Left ventricle myocardium inferior (tissue), 1 donor: ENCODE measurements at regions not wholly inside any gene's neighbourhood (a gene's known extent, or its start where the extent isn't known, plus 50 kb on each side); places are given as distances from the start of the nearest gene placed in this dataset.

Experiments
- DNase-seq: peaks from one replicate; pipeline ENCODE4 v3.0.0-alpha.2; 2020
- H3K27ac ChIP-seq: fragments of 200-600 bp; replicated peaks from 2 replicates; pipeline ENCODE4 v1.8.0; 2021
- H3K27me3 ChIP-seq: fragments of 200-600 bp; 2 replicates; pipeline ENCODE4 v1.8.0; 2021; ENCODE audit warnings: low read depth
- H3K36me3 ChIP-seq: fragments of 200-600 bp; 2 replicates; pipeline ENCODE4 v1.8.0; 2021
- H3K4me1 ChIP-seq: fragments of 200-600 bp; 2 replicates; pipeline ENCODE4 v1.8.0; 2021
- H3K4me3 ChIP-seq: fragments of 200-600 bp; 2 replicates; pipeline ENCODE4 v1.8.0; 2021; ENCODE audit warnings: mild to moderate bottlenecking, moderate library complexity
- H3K9me3 ChIP-seq: fragments of 200-600 bp; replicated peaks from 2 replicates; pipeline ENCODE4 v1.8.0; 2021
- CTCF ChIP-seq: fragments of 200-600 bp; IDR thresholded peaks from 2 replicates; pipeline ENCODE4 v1.8.0; 2021; ENCODE audit warnings: antibody characterized with exemption, mild to moderate bottlenecking, borderline replicate concordance
- intact Hi-C: fragments of 100-400 bp; cut with micrococcal nuclease; formaldehyde crosslinking; loops from one replicate; pipeline ENCODE4 v1.11.0; 2022
- donor health status: DM: no; HTN: yes; CAD: no; lungs with severe emphysema.

DNA sequence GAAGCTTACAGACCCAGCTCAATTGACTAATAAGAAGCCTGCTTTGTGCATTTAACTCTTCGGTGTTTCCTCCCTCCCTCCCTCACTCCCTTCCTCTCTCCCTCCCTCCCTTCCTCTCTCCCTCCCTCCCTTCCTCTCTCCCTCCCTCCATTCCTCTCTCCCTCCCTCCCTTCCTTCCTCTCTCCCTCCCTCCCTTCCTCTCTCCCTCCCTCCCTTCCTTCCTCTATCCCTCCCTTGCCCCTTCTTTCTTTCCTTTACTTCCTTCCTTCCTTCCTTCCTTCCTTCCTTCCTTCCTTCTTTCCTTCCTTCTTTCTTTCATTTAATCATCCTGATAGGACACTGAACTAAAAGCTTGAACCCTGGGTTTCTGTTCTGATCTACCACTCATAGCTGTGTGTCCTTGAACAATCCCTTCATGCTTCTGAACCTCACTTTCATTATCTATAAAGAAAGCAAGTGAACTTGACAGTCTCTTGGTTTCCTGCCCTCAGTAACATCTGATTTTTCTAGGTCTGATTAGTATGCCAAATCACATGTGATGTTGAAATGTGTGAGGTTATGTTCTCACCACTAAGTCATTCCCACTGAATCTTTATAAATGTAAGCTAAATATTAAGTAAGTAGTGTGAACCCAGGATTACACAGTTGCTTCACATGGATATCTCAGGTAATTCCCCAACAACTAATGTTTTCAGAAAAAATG lies 132.3 kb upstream of the BMP2 start:
- Histone ChIP-seq H3K4me3 (no peak overlapping the region), H3K27me3 (no peaks in the 10 kb centered on the region), H3K27ac (peak overlapping the region; percentile 2), H3K36me3 (no peaks in the 10 kb centered on the region), H3K4me1 (peaks cover 3% of the 10 kb centered on the region), H3K9me3 (no peaks in the 10 kb centered on the region)
- intact Hi-C loops = no loop called here
- no peak for DNase-seq
- TF ChIP-seq CTCF = no peak

DNA sequence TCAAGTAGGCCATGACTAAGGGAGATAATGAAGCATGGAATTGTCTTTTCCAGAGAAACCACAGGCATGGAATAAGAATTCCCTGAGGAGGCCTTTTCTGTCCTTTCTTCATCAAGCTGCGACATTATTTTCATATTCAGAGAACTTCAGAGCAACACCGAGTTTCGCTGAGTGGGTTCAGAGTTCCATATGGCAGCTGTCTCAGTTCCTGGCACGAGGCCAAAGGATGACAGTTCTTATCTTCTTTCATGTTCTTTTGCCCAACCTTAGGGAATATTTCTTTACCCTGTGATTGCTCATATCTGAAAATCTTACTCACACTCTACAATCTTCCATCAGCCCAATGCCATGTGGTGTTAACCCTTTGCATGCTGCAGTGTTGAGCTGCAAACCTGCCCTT lies 135.3 kb upstream of the BMP2 start:
- Histone ChIP-seq H3K36me3 (no peaks in the 10 kb centered on the region), H3K9me3 (no peaks in the 10 kb centered on the region), H3K27me3 (no peaks in the 10 kb centered on the region), H3K4me1 (peaks cover 3% of the 10 kb centered on the region), H3K27ac (no peak overlapping the region), H3K4me3 (no peak overlapping the region)
- intact Hi-C loops = no loop called here
- DNase-seq = peak; percentile 27
- no peak for TF ChIP-seq CTCF

- no peak for TF ChIP-seq CTCF
- Histone ChIP-seq H3K9me3 (peaks cover 7% of the 10 kb centered on the region), H3K4me3 (no peak overlapping the region), H3K27me3 (no peaks in the 10 kb centered on the region), H3K27ac (no peak overlapping the region), H3K4me1 (no peaks in the 10 kb centered on the region), H3K36me3 (no peaks in the 10 kb centered on the region)
- DNase-seq = no peak
- intact Hi-C loops = no loop called here
Observed at GRCh38 chr20:6630514-6630913, 137.0 kb upstream of the BMP2 start.

GRCh38 chr20:6629564-6629963 lies 137.9 kb upstream of the BMP2 start:
- no peaks in the 10 kb centered on the region for H3K27me3 ChIP-seq
- no peak for DNase-seq
- no peak for TF ChIP-seq CTCF
- peaks cover 10% of the 10 kb centered on the region for H3K9me3 ChIP-seq
- intact Hi-C loops = no loop called here
- no peak overlapping the region for H3K4me3 ChIP-seq
- H3K36me3 ChIP-seq = no peaks in the 10 kb centered on the region
- H3K27ac ChIP-seq = no peak overlapping the region
- H3K4me1 ChIP-seq = no peaks in the 10 kb centered on the region

- H3K4me1 ChIP-seq = no peaks in the 10 kb centered on the region
- no peaks in the 10 kb centered on the region for H3K36me3 ChIP-seq
- DNase-seq = no peak
- no peak overlapping the region for H3K4me3 ChIP-seq
- H3K9me3 ChIP-seq = peaks cover 10% of the 10 kb centered on the region
- no peak for TF ChIP-seq CTCF
- H3K27ac ChIP-seq = no peak overlapping the region
- H3K27me3 ChIP-seq = no peaks in the 10 kb centered on the region
- intact Hi-C loops = no loop called here
Observed at GRCh38 chr20:6626805-6627204, 140.7 kb upstream of the BMP2 start.
